ENCODE measurements at regions not wholly inside any gene's neighbourhood (a gene's known extent, or its start where the extent isn't known, plus 50 kb on each side); places are given as distances from the start of the nearest gene placed in this dataset.

GRCh38 chr10:123417414-123417813 lies 248.7 kb upstream of the GPR26 start:
- DNase-seq: no peak

- no peak for DNase-seq
Measured at GRCh38 chr10:123421461-123421860, 244.7 kb upstream of the GPR26 start.

GRCh38 chr10:123422261-123422660 lies 243.9 kb upstream of the GPR26 start:
- DNase-seq: no peak

DNA sequence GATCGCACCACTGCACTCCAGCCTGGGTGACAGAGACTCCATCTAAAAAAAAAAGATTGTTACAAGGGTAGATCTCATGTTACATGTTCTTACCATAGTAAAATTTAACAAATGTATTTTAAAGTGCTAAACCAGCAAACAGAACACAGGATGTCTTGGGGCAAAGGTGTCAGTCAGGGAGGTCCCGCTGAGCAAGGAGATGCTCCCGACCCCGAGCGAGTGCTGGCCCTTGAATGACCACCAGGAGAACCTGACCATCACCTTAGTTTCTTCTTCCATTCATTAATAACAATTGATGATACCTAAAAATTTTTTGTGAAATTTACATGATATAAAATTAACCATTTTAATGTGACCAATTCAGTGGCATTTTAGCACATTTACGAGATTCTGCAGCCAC lies 241.6 kb upstream of the GPR26 start:
- DNase-seq: no peak

DNA sequence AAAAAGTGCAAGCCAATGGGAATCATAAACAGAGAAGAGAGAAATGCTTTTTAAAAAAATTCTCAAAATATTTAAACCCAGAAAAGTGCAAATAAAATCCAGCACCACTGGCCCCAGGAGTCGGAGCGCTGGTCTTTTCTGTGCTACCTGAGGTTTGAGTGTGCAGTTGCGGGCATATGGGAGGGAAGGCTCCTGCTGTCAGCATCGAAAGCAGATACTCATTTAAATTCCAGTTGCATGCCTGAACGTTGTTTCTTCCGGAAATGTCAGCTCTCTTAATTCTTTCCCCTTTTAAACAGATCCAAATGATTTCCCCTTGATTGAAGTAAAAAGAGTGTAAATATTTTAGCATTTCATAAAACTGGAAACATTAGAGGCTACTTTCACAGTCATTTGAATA lies 240.5 kb upstream of the GPR26 start:
- no peak for DNase-seq

DNA sequence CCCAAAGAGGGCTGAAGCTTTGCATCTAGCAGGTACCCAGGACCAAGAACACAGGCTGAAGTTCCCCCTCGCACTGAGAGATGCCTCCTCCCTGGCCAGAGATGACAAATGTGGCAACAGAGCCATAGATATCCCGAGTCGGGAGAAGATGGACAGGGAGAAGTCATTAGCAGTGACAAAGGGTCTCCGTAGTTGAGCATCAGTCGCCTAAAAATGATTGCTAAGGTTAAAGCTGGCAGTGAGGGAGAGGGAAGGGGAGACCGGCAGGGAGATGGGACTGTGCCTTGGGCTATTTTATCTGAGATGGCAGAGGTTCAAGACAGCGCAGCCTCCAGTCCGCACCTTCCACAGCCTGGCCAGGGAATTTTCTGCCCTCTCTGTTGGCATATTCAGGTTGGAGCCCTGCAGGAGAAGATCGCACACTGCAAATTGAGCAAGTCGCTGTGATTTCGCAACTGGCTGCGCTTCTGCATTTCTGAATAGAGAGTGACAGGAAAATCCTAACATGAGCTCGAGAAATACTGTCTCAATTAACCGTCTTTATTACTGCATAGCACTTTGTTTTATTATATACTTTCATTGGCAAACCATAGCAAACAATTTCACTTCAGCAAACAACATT lies 238.9 kb upstream of the GPR26 start:
- DNase-seq: no peak

- DNase-seq: no peak
Measured at GRCh38 chr10:123428391-123428790, 237.8 kb upstream of the GPR26 start.

DNA sequence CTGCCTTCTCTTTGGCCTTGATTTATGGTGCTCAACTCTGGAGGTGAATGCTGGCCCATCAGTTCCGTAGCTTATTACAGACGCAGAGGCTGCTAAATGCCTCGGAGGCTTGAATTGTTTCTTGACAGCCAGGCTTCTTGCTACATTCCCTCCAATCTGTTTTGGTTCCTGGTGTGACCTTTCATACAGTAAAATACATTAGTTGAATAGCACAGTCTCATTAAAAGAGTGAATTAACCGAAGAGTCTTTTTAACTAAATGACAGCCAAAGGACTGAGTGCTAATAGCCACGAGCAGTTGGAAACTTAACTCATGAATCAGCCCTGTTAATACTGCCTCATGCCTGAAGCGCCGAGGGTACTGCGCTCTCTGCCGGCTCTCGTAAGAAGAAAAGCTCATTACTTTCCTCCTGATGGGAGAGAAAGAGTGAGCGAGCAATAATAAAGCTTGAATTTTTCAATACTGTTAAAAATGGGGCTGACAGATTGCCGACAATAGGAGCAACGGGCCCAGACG lies 236.4 kb upstream of the GPR26 start:
- DNase-seq: no peak

DNA sequence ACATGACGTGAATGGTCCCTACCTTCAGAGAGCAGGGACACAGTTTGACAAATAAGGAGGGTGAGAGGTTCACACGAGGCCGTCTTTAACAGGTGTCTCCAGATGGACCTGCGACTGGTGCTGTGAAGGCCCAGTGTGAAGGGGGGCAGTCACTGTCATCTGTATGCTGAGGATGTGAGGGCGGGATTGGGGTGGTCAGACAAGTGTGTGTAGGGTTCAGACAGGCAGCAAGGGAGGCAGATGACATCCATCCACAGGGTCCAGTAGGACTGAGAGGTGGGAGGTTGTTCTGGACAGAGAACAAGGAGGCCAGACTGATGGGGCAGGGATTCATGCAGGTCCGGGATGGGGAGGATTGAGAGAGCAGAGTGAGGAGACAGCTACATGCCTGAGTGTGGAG lies 232.6 kb upstream of the GPR26 start:
- DNase-seq: no peak

GRCh38 chr10:123434435-123435039 lies 231.6 kb upstream of the GPR26 start:
- DNase-seq: no peak

- DNase-seq: no peak
Measured at GRCh38 chr10:123442901-123443300, 223.3 kb upstream of the GPR26 start.

GRCh38 chr10:123443924-123444323 lies 222.2 kb upstream of the GPR26 start:
- no peak for DNase-seq

GRCh38 chr10:123445261-123445775 lies 220.8 kb upstream of the GPR26 start:
- no peak for DNase-seq

DNA sequence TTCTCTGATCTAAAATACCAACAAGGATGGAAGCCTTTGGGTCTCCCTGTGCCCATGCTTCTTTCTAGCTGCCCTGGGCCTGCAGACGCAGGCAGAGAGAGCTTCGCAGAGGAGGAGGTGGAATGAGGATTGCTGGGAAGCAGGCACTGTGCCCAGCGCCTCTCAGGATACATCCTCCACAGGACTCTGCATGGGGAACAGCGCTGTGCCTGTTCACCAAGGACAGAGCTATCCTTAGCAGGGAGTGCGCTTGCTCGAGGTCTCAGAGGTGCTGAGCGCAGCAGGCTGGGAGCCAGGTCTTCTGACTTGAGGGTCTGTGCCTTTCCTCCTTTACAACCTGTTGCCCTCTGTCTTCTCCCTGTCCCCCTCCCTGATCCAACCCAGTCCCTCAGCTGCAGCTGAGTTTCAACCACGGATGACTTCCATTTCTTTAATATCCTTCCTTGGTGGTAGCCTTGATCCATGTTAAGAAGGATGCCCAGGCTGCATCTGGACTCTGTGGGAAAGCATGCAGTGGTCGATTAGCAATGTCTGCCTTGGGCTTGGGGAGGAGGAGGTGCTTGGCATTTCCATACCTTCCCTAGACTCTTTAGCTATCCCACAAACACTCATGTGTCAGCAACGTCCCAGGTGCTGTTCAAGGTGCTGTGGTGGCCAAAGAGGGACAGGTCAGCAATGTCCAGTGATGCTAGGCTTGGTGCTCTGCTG lies 219.6 kb upstream of the GPR26 start:
- DNase-seq: no peak

DNA sequence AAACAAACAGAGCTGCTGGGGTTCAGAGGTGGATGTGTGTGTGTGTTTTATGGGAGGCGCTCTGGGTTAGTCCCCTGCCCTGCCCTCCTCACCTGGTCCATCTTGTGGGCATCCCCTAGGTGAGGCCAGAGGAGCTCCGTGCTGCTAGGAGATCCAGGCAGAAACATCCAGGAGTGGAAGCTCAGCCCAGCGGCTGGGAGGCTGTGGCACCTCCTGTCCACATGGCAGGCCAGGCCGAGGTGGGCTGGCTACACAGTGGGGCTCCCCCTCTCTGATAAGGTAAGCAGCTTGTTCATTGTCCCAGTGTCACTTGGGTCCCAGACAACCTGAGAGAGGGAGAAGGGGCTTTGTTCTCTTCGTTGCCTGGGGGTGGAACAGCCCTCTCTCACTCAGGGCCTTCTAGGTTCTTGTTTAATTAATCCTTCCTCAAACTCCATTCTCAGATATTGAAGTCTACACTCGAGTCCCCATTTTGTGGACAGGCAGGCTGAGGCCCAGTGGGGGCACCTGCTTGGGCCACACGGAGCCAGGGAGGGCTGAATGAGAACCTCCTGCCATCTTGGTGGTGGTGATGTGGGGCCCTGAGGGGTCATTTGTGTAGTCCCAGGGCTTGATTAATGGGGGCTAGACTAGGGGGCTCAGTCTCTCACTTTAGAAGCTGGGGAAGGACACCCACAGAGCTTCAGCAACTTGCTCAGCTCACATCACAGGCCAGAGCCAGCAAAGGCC lies 216.8 kb upstream of the GPR26 start:
- no peak for DNase-seq

- DNase-seq: no peak
Measured at GRCh38 chr10:123450956-123451605, 215.1 kb upstream of the GPR26 start.

- DNase-seq: peak in 1 of 5 experiments; percentile 3
Measured at GRCh38 chr10:123451618-123452245, 214.4 kb upstream of the GPR26 start.

- no peak for DNase-seq
Measured at GRCh38 chr10:123454987-123455386, 211.2 kb upstream of the GPR26 start.

GRCh38 chr10:123455861-123456260 lies 210.3 kb upstream of the GPR26 start:
- no peak for DNase-seq

DNA sequence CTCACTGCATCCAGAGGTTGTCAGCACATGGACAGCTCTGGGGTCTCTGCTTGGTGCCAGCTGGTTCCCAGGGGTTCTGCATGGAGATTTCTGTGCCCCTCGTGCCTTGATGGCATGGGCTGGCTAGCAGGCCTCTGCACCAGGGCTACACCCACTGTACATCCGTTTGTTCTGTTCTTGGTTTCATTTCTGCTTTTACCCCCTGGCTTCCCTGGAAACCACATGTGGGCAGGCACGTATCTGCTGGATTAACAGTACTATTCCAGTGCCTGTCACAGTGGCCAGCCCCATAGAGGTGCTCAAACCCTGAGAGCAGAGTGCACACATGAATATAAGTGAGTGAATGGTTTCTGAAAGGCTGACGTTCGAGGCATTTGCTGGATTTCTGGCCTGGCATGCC lies 207.2 kb upstream of the GPR26 start:
- DNase-seq: peak in 1 of 5 experiments; percentile 3

- no peak for DNase-seq
Measured at GRCh38 chr10:123459371-123460091, 206.6 kb upstream of the GPR26 start.
